HL-60 (cell line): ENCODE measurements at regions not wholly inside any gene's neighbourhood (a gene's known extent, or its start where the extent isn't known, plus 50 kb on each side); places are given as distances from the start of the nearest gene placed in this dataset.
"Not testable (repeated sequence)": the region's sequence is repeated elsewhere in the genome, so short reads cannot be mapped to it uniquely, and the experiment has no call there.

Experiments
- CTCF ChIP-seq: IDR thresholded peaks from one replicate; pipeline ENCODE4 v1.5.1; 2011; ENCODE audit warnings: low read length, control low read depth, inconsistent platforms; ENCODE audit not compliant: insufficient read depth
- POLR2AphosphoS5 ChIP-seq: IDR thresholded peaks from 2 replicates; pipeline ENCODE4 v1.6.1; 2012; ENCODE audit warnings: low read depth
- SPI1 ChIP-seq: IDR thresholded peaks from 2 replicates; pipeline ENCODE4 v1.6.1; 2012; ENCODE audit warnings: low read depth, mild to moderate bottlenecking, borderline replicate concordance

GRCh38 chr3:191078913-191079312 is 120.1 kb upstream of the OSTN start:
- not testable (repeated sequence) for TF ChIP-seq CTCF, POLR2AphosphoS5, SPI1
